Thyroid gland (tissue), 4 donors: ENCODE measurements at regions not wholly inside any gene's neighbourhood (a gene's known extent, or its start where the extent isn't known, plus 50 kb on each side); places are given as distances from the start of the nearest gene placed in this dataset.

Experiments used
- DNase-seq, 2 donors: peaks; one replicate each; pipeline ENCODE4 v3.0.0-alpha.2; 2019
- H3K27ac ChIP-seq, 3 donors: fragments of 200-600 bp; sonication (generic); 1 replicate in 2 of 3; 2 replicates in 1 of 3; pipeline ENCODE4 v1.5.1; 2016 to 2019; ENCODE audit warnings: mild to moderate bottlenecking in 1 of 3, moderate library complexity in 1 of 3
- H3K27me3 ChIP-seq: fragments of 200-600 bp; sonication (generic); one replicate; pipeline ENCODE4 v1.5.1; 2019
- H3K36me3 ChIP-seq, 2 donors: fragments of 200-600 bp; sonication (generic); one replicate each; pipeline ENCODE4 v1.5.1; 2016 to 2019
- H3K4me1 ChIP-seq, 2 donors: fragments of 200-600 bp; sonication (generic); one replicate each; pipeline ENCODE4 v1.5.1; 2017 to 2019
- H3K4me3 ChIP-seq, 3 donors: fragments of 200-600 bp; sonication (generic); replicated peaks in 1 of 3; 1 replicate in 2 of 3; 2 replicates in 1 of 3; pipeline ENCODE4 v1.5.1; 2016; ENCODE audit warnings: mild to moderate bottlenecking in 1 of 3
- H3K9me3 ChIP-seq: fragments of 200-600 bp; sonication (generic); one replicate; pipeline ENCODE4 v1.5.1; 2017
- CTCF ChIP-seq, 6 experiments: fragments of 200-600 bp in 3 of 6; fragments of 450-650 bp in 3 of 6; sonication (generic) in 3 of 6; IDR thresholded peaks; one replicate each; pipeline ENCODE4 v1.5.1; 2016 to 2019; ENCODE audit warnings: antibody characterized with exemption in 6 of 6, mild to moderate bottlenecking in 2 of 6, inconsistent platforms in 1 of 6, moderate library complexity in 1 of 6
- POLR2A ChIP-seq, 2 donors: fragments of 450-650 bp; IDR thresholded peaks; one replicate each; pipeline ENCODE4 v1.6.1; 2017; ENCODE audit warnings: antibody characterized with exemption in 2 of 2, mild to moderate bottlenecking in 2 of 2, moderate library complexity in 1 of 2
- WGBS, 2 donors: methylation state at CpG; one replicate each; pipeline ENCODE4 v1.1.5; 2017; 5-methylcytosine and 5-hydroxymethylcytosine counted together
- intact Hi-C: fragments of 100-400 bp; cut with DNase I; formaldehyde crosslinking; loops from one replicate; pipeline ENCODE4 v1.15.1; 2023

- TF ChIP-seq POLR2A (IDR thresholded peaks at IDR 0.05): no peak
- TF ChIP-seq CTCF (IDR thresholded peaks at IDR 0.05): no peak
- no peaks in the 10 kb centered on the region for H3K4me1 ChIP-seq
- no peaks in the 10 kb centered on the region for H3K36me3 ChIP-seq
- no peaks in the 10 kb centered on the region for H3K9me3 ChIP-seq
- WGBS, 2 donors: 77 to 85% methylated on average over 3 of the region's 3 CpGs
- DNase-seq: no peak
- intact Hi-C loops: no loop called here
- no peak overlapping the region for H3K27ac ChIP-seq
- no peaks in the 10 kb centered on the region for H3K27me3 ChIP-seq
- H3K4me3 ChIP-seq: no peak overlapping the region
These were observed 425.9 kb upstream of the ZNF385D start for GRCh38 chr3:22176911-22177310.

- intact Hi-C loops: no loop called here
- Histone ChIP-seq H3K9me3 (no peaks in the 10 kb centered on the region), H3K4me3 (no peak overlapping the region), H3K27ac (no peak overlapping the region), H3K4me1 (no peaks in the 10 kb centered on the region), H3K36me3 (no peaks in the 10 kb centered on the region), H3K27me3 (no peaks in the 10 kb centered on the region)
- no peak for TF ChIP-seq POLR2A (IDR thresholded peaks at IDR 0.05)
- TF ChIP-seq CTCF (IDR thresholded peaks at IDR 0.05): no peak
- DNase-seq: no peak
These were observed 438.6 kb upstream of the ZNF385D start for GRCh38 chr3:22189616-22190015.

- no peak overlapping the region for H3K4me3 ChIP-seq
- no peaks in the 10 kb centered on the region for H3K4me1 ChIP-seq
- intact Hi-C loops: no loop called here
- no peaks in the 10 kb centered on the region for H3K9me3 ChIP-seq
- no peaks in the 10 kb centered on the region for H3K36me3 ChIP-seq
- no peak for DNase-seq
- no peaks in the 10 kb centered on the region for H3K27me3 ChIP-seq
- WGBS, 2 donors: 64 to 65% methylated on average over 1 of the region's 1 CpG
- TF ChIP-seq CTCF (IDR thresholded peaks at IDR 0.05) (no peak), POLR2A (IDR thresholded peaks at IDR 0.05) (no peak)
- no peak overlapping the region for H3K27ac ChIP-seq
These were observed 448.1 kb upstream of the ZNF385D start for GRCh38 chr3:22199095-22199494.

- no peak for DNase-seq
- Histone ChIP-seq H3K4me1 (no peaks in the 10 kb centered on the region), H3K4me3 (no peak overlapping the region), H3K27me3 (no peaks in the 10 kb centered on the region), H3K27ac (no peak overlapping the region), H3K36me3 (no peaks in the 10 kb centered on the region), H3K9me3 (no peaks in the 10 kb centered on the region)
- intact Hi-C loops: no loop called here
- WGBS, 2 donors: 86 to 92% methylated on average over 1 of the region's 1 CpG
- TF ChIP-seq POLR2A (IDR thresholded peaks at IDR 0.05) (no peak), CTCF (IDR thresholded peaks at IDR 0.05) (no peak)
These were observed 457.8 kb upstream of the ZNF385D start for GRCh38 chr3:22208844-22209243.

GRCh38 chr3:22209578-22209977 is 458.6 kb upstream of the ZNF385D start:
- no peak overlapping the region for H3K4me3 ChIP-seq
- DNase-seq: no peak
- 92 to 94% methylated on average over 2 of the region's 2 CpGs for WGBS, 2 donors
- TF ChIP-seq CTCF (IDR thresholded peaks at IDR 0.05): no peak
- no peak for TF ChIP-seq POLR2A (IDR thresholded peaks at IDR 0.05)
- no peaks in the 10 kb centered on the region for H3K4me1 ChIP-seq
- H3K36me3 ChIP-seq: no peaks in the 10 kb centered on the region
- H3K27ac ChIP-seq: no peak overlapping the region
- no peaks in the 10 kb centered on the region for H3K27me3 ChIP-seq
- intact Hi-C loops: no loop called here
- H3K9me3 ChIP-seq: no peaks in the 10 kb centered on the region
